Endothelial cell of umbilical vein (primary cell): ENCODE measurements at regions not wholly inside any gene's neighbourhood (a gene's known extent, or its start where the extent isn't known, plus 50 kb on each side); places are given as distances from the start of the nearest gene placed in this dataset.

ENCODE experiments used
- CTCF ChIP-seq, 2 donors: IDR thresholded peaks; 1 replicate in 1 of 2; 2 replicates in 1 of 2; pipeline ENCODE4 v1.5.1; 2011; ENCODE audit warnings: low read length in 2 of 2, mild to moderate bottlenecking in 2 of 2, moderate library complexity in 2 of 2, control low read depth in 1 of 2, inconsistent platforms in 1 of 2, low read depth in 1 of 2; ENCODE audit not compliant: insufficient read depth in 1 of 2; ENCODE audit errors: extremely low read depth in 1 of 2
- EZH2 ChIP-seq: IDR thresholded peaks from 2 replicates; pipeline ENCODE4 v1.6.1; 2012; ENCODE audit warnings: borderline replicate concordance, low read depth, mild to moderate bottlenecking, moderate library complexity, low read length, inconsistent platforms; ENCODE audit not compliant: severe bottlenecking
- FOS ChIP-seq: IDR thresholded peaks from 2 replicates; pipeline ENCODE4 v1.6.1; 2011; ENCODE audit warnings: mild to moderate bottlenecking, low read length, moderate library complexity, borderline replicate concordance; ENCODE audit not compliant: insufficient read depth
- JUN ChIP-seq: IDR thresholded peaks from 2 replicates; pipeline ENCODE4 v1.6.1; 2011; ENCODE audit warnings: borderline replicate concordance, low read depth; ENCODE audit not compliant: insufficient read length, insufficient read depth
- MAX ChIP-seq: IDR thresholded peaks from 2 replicates; pipeline ENCODE4 v1.6.1; 2011; ENCODE audit not compliant: insufficient read depth, insufficient read length
- MYC ChIP-seq: IDR thresholded peaks from one replicate; pipeline ENCODE4 v1.6.1; 2011; ENCODE audit warnings: mild to moderate bottlenecking, low read depth, low read length
- POLR2A ChIP-seq: IDR thresholded peaks from 2 replicates; pipeline ENCODE4 v1.6.1; 2012; ENCODE audit warnings: low read depth, mild to moderate bottlenecking, control low read depth, low read length
- POLR2AphosphoS5 ChIP-seq: IDR thresholded peaks from 2 replicates; pipeline ENCODE4 v1.6.1; 2012; ENCODE audit warnings: low read depth, mild to moderate bottlenecking, control low read depth, low read length, moderate library complexity; ENCODE audit not compliant: insufficient read depth

- no peak for TF ChIP-seq CTCF (IDR thresholded peaks at IDR 0.05; ENCODE audit: extremely low read depth in 1 of 2, insufficient read depth in 1 of 2, low read depth in 1 of 2, low read length in 2 of 2)
- no peak for TF ChIP-seq MAX
- TF ChIP-seq EZH2: no peak
- no peak for TF ChIP-seq POLR2AphosphoS5
- TF ChIP-seq JUN: no peak
- no peak for TF ChIP-seq POLR2A
- no peak for TF ChIP-seq FOS
- TF ChIP-seq MYC: no peak
These were observed 90.1 kb upstream of the ACTRT2 start for GRCh38 chr1:2930913-2931723.
